Parathyroid adenoma (tissue), 2 donors: ENCODE measurements at regions not wholly inside any gene's neighbourhood (a gene's known extent, or its start where the extent isn't known, plus 50 kb on each side); places are given as distances from the start of the nearest gene placed in this dataset.

ENCODE experiments used
- H2AFZ ChIP-seq: fragments of 300-600 bp; sonication (generic); one replicate; pipeline ENCODE4 v1.7.0; 2017; ENCODE audit warnings: antibody characterized with exemption, mild to moderate bottlenecking
- H3K27ac ChIP-seq: fragments of 300-600 bp; sonication (generic); one replicate; pipeline ENCODE4 v1.7.0; 2017
- H3K27me3 ChIP-seq: fragments of 300-600 bp; sonication (generic); one replicate; pipeline ENCODE4 v1.7.0; 2017; ENCODE audit warnings: low read length; ENCODE audit not compliant: control insufficient read depth, insufficient read depth
- H3K36me3 ChIP-seq: fragments of 300-600 bp; sonication (generic); one replicate; pipeline ENCODE4 v1.7.0; 2017; ENCODE audit warnings: low read length; ENCODE audit not compliant: control insufficient read depth, insufficient read depth
- H3K4me1 ChIP-seq: fragments of 300-600 bp; sonication (generic); one replicate; pipeline ENCODE4 v1.7.0; 2017; ENCODE audit warnings: control low read depth
- H3K4me2 ChIP-seq: fragments of 300-600 bp; sonication (generic); one replicate; pipeline ENCODE4 v1.7.0; 2017; ENCODE audit warnings: low read length
- H3K4me3 ChIP-seq: fragments of 300-600 bp; sonication (generic); one replicate; pipeline ENCODE4 v1.7.0; 2017; ENCODE audit warnings: low read depth, low read length
- H3K79me2 ChIP-seq: fragments of 300-600 bp; sonication (generic); one replicate; pipeline ENCODE4 v1.7.0; 2017; ENCODE audit warnings: control low read depth
- H3K9ac ChIP-seq: fragments of 300-600 bp; sonication (generic); one replicate; pipeline ENCODE4 v1.7.0; 2017; ENCODE audit warnings: mild to moderate bottlenecking
- H3K9me3 ChIP-seq: fragments of 300-600 bp; sonication (generic); one replicate; pipeline ENCODE4 v1.7.0; 2017; ENCODE audit warnings: low read length; ENCODE audit not compliant: control insufficient read depth
- TF ChIP-seq, protein P1 (sequence below): fragments of 300-600 bp; sonication (generic); IDR thresholded peaks from one replicate; pipeline ENCODE4 v1.7.0; 2017; ENCODE audit warnings: antibody characterized with exemption, mild to moderate bottlenecking
- donor health status: primary hyperparathyroidism.

DNA sequence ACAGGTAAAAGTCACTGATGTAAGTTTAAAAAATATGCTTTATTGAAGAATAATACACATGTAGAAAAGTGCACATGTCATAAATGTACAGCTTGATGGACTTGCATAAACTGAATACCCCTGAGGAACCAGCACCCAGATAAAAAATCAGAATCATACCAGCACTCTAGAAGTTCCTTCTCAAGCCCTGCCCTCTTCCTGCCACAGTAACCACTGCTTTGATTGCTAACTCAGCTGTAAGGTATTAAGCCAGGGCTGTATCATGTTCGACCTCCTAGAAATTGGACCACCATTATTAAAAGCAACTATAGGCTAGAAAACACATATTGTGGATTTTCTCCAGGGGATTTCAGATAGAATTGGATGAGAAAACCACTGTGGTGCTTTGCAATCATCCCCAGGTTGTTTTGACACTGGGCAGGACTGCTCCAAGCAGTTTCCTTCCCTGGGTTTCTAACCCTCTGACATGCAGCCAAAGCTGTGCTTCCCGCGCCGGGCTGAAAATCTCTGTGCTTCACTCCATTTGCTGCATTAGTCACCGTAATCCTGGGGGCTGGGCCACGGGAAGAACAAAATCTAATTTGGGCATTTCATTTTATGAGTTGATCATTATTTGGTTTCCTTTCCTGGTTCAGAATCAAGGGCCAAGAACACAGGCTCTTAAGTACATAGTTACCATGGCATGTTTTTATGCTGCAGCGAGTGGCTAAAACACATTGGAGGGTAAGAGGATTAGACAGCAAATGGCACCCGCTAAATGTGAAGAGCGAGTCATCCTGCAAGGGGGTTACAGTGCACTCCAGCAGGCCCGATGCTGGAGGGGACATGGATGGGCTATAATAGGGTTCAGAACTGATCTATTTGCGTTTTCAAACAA, 139.4 kb upstream of the IL12B start:
- H3K4me3 ChIP-seq: no peak overlapping the region
- H3K27me3 ChIP-seq: no peaks in the 10 kb centered on the region
- H3K4me2 ChIP-seq: no peak overlapping the region
- TF ChIP-seq, protein P1, sequence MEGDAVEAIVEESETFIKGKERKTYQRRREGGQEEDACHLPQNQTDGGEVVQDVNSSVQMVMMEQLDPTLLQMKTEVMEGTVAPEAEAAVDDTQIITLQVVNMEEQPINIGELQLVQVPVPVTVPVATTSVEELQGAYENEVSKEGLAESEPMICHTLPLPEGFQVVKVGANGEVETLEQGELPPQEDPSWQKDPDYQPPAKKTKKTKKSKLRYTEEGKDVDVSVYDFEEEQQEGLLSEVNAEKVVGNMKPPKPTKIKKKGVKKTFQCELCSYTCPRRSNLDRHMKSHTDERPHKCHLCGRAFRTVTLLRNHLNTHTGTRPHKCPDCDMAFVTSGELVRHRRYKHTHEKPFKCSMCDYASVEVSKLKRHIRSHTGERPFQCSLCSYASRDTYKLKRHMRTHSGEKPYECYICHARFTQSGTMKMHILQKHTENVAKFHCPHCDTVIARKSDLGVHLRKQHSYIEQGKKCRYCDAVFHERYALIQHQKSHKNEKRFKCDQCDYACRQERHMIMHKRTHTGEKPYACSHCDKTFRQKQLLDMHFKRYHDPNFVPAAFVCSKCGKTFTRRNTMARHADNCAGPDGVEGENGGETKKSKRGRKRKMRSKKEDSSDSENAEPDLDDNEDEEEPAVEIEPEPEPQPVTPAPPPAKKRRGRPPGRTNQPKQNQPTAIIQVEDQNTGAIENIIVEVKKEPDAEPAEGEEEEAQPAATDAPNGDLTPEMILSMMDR: no peak
- no peaks in the 10 kb centered on the region for H3K79me2 ChIP-seq
- H2AFZ ChIP-seq: no peak overlapping the region
- H3K27ac ChIP-seq: no peak overlapping the region
- no peaks in the 10 kb centered on the region for H3K36me3 ChIP-seq
- no peak overlapping the region for H3K9ac ChIP-seq
- H3K9me3 ChIP-seq: no peaks in the 10 kb centered on the region
- no peaks in the 10 kb centered on the region for H3K4me1 ChIP-seq

DNA sequence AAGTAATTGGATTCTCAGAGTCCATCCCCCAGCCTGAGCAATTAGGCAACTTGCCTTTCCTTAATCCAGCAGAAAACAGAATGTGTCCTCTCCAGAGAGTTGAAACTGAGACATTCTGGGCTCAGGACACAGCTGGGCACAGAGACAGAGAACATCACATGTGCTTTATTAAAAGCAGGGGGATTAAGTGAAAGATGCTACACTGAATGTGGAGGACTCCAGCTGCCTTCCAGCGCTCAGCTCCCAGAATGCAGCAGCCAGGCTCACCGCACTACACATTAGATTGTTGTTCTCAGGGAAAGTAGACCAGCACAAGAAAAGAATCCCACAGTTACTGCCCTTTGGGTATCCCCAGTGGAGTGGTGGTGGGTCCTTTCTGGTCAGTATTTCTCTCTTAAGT, 141.6 kb upstream of the IL12B start:
- no peak overlapping the region for H3K27ac ChIP-seq

DNA sequence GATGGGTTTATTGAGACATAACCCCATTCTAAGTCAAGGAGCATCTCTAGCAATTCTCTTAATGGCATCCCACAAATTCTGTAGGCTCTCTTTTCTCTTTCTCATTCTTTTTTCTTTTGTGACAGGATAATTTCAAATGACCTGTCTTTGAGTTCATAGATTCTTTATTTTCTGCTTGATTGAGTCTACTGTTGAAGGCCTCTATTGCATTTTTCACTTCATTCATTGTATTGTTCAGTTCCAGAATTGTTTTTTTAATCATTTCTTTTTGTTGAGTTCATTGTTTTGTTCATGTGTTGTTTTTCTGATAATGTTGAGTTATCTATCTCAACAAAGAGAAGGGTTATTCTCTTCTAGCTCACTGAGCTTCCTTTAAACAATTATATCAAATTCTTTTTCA, 144.7 kb upstream of the IL12B start:
- Histone ChIP-seq H2AFZ (no peak overlapping the region), H3K4me2 (no peak overlapping the region), H3K9ac (no peak overlapping the region), H3K4me3 (no peak overlapping the region), H3K9me3 (no peaks in the 10 kb centered on the region), H3K4me1 (no peaks in the 10 kb centered on the region), H3K36me3 (no peaks in the 10 kb centered on the region), H3K79me2 (no peaks in the 10 kb centered on the region), H3K27me3 (no peaks in the 10 kb centered on the region), H3K27ac (no peak overlapping the region)
- TF ChIP-seq, protein P1: no peak

More for the DNA sequence above, 141.6 kb upstream of the IL12B start:
- TF ChIP-seq, protein P1: no peak
- Histone ChIP-seq H3K36me3 (no peaks in the 10 kb centered on the region), H3K9me3 (no peaks in the 10 kb centered on the region), H3K27me3 (no peaks in the 10 kb centered on the region), H3K4me1 (no peaks in the 10 kb centered on the region), H3K9ac (no peak overlapping the region), H3K4me2 (no peak overlapping the region), H3K4me3 (no peak overlapping the region), H2AFZ (no peak overlapping the region), H3K79me2 (no peaks in the 10 kb centered on the region)

DNA sequence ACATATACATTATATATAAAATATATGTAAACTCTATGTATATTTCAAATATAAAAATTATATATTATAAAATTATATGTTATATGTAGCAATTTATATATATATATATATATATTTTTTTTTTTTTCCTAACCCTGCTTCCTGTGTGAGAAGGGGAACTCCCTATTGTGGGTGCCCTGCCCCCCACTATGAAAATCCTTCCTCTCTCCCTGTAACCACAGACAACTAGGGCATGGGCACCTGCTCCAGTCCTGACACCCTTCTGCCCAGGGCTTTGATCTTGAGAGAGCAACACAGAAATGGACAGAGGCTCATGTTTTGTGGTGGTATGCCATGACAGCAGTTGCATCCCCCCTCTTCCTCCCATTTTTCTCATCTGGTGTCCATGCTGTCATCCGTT, 148.7 kb upstream of the IL12B start:
- no peak overlapping the region for H2AFZ ChIP-seq
- no peak overlapping the region for H3K4me2 ChIP-seq
- H3K9ac ChIP-seq: no peak overlapping the region
- no peaks in the 10 kb centered on the region for H3K9me3 ChIP-seq
- no peak overlapping the region for H3K27ac ChIP-seq
- H3K27me3 ChIP-seq: no peaks in the 10 kb centered on the region
- TF ChIP-seq, protein P1: no peak
- no peaks in the 10 kb centered on the region for H3K36me3 ChIP-seq
- no peak overlapping the region for H3K4me3 ChIP-seq
- no peaks in the 10 kb centered on the region for H3K4me1 ChIP-seq
- H3K79me2 ChIP-seq: no peaks in the 10 kb centered on the region

DNA sequence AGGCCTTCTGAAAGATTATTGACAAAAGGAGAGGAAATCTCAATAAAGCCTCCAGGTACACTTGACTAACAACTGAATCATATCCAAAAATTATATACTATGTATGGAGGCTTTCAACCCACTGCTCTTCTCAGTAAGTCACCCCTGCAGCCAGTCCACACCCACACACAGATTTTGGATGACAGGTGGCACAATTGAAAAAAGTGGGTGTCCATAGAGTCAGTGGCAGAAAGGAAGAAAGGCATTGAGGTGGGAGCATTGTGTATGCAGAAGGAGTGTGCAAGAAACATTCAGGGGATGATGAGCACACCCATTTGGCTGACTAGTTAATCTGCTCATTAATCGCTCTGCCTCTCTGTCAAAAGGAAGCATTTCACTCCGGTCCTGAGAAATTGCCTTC, 150.6 kb upstream of the IL12B start:
- Histone ChIP-seq H3K9ac (no peak overlapping the region), H3K27me3 (no peaks in the 10 kb centered on the region), H3K4me1 (no peaks in the 10 kb centered on the region), H3K4me2 (no peak overlapping the region), H3K79me2 (no peaks in the 10 kb centered on the region), H2AFZ (no peak overlapping the region), H3K4me3 (no peak overlapping the region), H3K27ac (no peak overlapping the region), H3K36me3 (no peaks in the 10 kb centered on the region), H3K9me3 (no peaks in the 10 kb centered on the region)
- TF ChIP-seq, protein P1: no peak
